ENCODE measurements at regions not wholly inside any gene's neighbourhood (a gene's known extent, or its start where the extent isn't known, plus 50 kb on each side); places are given as distances from the start of the nearest gene placed in this dataset.
"Not testable (repeated sequence)": the region's sequence is repeated elsewhere in the genome, so short reads cannot be mapped to it uniquely, and the experiment has no call there.

DNA sequence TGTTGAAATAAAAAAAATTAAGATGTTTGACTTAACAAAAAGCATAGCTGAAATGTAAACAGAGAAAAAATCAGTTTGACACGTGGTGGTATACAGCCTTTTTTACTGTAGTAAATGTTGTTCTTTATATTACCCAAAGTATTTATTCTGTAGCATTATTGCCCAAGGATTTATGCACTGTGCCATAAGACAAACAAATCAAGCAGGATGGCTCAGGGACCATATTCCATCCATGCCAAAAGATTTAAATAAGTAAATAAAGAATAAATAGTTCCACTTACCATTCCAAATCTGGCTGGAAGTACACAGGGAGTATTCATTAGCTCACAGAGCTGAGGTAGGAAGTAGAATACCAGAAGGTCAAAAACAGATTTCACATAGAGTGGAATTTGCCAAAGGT, 666.7 kb upstream of the CADM2 start:
- TF ChIP-seq, protein P1, sequence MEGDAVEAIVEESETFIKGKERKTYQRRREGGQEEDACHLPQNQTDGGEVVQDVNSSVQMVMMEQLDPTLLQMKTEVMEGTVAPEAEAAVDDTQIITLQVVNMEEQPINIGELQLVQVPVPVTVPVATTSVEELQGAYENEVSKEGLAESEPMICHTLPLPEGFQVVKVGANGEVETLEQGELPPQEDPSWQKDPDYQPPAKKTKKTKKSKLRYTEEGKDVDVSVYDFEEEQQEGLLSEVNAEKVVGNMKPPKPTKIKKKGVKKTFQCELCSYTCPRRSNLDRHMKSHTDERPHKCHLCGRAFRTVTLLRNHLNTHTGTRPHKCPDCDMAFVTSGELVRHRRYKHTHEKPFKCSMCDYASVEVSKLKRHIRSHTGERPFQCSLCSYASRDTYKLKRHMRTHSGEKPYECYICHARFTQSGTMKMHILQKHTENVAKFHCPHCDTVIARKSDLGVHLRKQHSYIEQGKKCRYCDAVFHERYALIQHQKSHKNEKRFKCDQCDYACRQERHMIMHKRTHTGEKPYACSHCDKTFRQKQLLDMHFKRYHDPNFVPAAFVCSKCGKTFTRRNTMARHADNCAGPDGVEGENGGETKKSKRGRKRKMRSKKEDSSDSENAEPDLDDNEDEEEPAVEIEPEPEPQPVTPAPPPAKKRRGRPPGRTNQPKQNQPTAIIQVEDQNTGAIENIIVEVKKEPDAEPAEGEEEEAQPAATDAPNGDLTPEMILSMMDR (IDR thresholded peaks at IDR 0.05; ENCODE audit: insufficient read depth, low read length, severe bottlenecking), result no peak
- FAIRE-seq, result no peak
- no peak overlapping the region for H3K4me3 ChIP-seq (ENCODE audit: low read depth, low read length)
- no peaks in the 10 kb centered on the region for H3K27me3 ChIP-seq (ENCODE audit: control insufficient read depth, insufficient read depth, low read length)
- DNase-seq (ENCODE audit: low read depth), result no peak
- H3K36me3 ChIP-seq (ENCODE audit: control insufficient read depth, insufficient read depth, low read length), result no peaks in the 10 kb centered on the region

- TF ChIP-seq, protein P1 (IDR thresholded peaks at IDR 0.05; ENCODE audit: insufficient read depth, low read length, severe bottlenecking), result no peak
- Histone ChIP-seq H3K27me3 (ENCODE audit: control insufficient read depth, insufficient read depth, low read length) (no peaks in the 10 kb centered on the region), H3K36me3 (ENCODE audit: control insufficient read depth, insufficient read depth, low read length) (no peaks in the 10 kb centered on the region), H3K4me3 (ENCODE audit: low read depth, low read length) (no peak overlapping the region)
- FAIRE-seq (no peak), DNase-seq (ENCODE audit: low read depth) (no peak)
Observed at GRCh38 chr3:84299329-84299728, 659.5 kb upstream of the CADM2 start.

DNA sequence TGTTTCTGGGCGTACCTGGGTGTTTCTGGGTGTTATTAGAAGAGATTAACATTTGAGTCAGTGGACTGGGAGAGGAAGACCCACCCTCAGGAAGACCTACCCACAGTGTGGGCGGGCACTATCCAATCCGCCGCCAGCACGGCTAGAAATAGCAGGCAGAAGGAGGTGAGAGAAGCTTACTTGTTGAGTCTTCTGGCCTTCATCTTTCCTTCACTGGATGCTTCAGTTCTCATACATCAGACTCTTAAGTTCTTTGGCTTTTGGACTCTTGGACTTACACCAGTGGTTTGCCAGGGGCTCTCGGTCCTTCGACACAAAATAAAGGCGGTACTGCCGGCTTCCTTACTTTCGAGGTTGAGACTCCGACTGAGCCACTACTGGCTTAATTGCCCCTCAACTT, 654.6 kb upstream of the CADM2 start:
- Histone ChIP-seq H3K36me3 (ENCODE audit: control insufficient read depth, insufficient read depth, low read length) (no peaks in the 10 kb centered on the region), H3K27me3 (ENCODE audit: control insufficient read depth, insufficient read depth, low read length) (no peaks in the 10 kb centered on the region), H3K4me3 (ENCODE audit: low read depth, low read length) (no peak overlapping the region)
- TF ChIP-seq, protein P1 (IDR thresholded peaks at IDR 0.05; ENCODE audit: insufficient read depth, low read length, severe bottlenecking), result no peak
- FAIRE-seq, result no peak
- no peak for DNase-seq (ENCODE audit: low read depth)

DNA sequence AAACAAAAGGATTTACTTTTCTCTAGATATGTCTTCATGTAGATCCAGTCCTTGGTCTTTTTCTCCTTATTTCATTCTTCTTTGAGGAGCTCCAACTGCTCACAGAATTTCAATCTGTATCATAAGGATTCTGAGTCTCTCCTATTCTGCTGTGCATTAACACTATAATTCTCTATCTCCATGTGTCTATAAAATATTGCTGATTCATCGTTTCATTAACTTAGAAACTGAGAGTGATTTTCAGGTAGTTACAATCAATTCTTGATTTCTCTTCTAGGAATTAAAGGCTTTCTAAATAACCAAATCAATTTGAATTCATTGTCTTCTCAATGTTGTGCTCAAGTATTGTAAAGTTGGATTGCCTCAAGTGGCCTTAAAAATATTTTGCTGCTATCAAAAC, 651.5 kb upstream of the CADM2 start:
- FAIRE-seq, result no peak
- TF ChIP-seq, protein P1 (IDR thresholded peaks at IDR 0.05; ENCODE audit: insufficient read depth, low read length, severe bottlenecking), result no peak
- no peak overlapping the region for H3K4me3 ChIP-seq (ENCODE audit: low read depth, low read length)
- no peak for DNase-seq (ENCODE audit: low read depth)
- no peaks in the 10 kb centered on the region for H3K36me3 ChIP-seq (ENCODE audit: control insufficient read depth, insufficient read depth, low read length)
- no peaks in the 10 kb centered on the region for H3K27me3 ChIP-seq (ENCODE audit: control insufficient read depth, insufficient read depth, low read length)

GRCh38 chr3:84308379-84308778, 650.4 kb upstream of the CADM2 start:
- DNase-seq (ENCODE audit: low read depth), result no peak
- TF ChIP-seq, protein P1 (IDR thresholded peaks at IDR 0.05; ENCODE audit: insufficient read depth, low read length, severe bottlenecking), result no peak
- no peaks in the 10 kb centered on the region for H3K27me3 ChIP-seq (ENCODE audit: control insufficient read depth, insufficient read depth, low read length)
- no peak overlapping the region for H3K4me3 ChIP-seq (ENCODE audit: low read depth, low read length)
- FAIRE-seq, result no peak
- no peaks in the 10 kb centered on the region for H3K36me3 ChIP-seq (ENCODE audit: control insufficient read depth, insufficient read depth, low read length)

DNA sequence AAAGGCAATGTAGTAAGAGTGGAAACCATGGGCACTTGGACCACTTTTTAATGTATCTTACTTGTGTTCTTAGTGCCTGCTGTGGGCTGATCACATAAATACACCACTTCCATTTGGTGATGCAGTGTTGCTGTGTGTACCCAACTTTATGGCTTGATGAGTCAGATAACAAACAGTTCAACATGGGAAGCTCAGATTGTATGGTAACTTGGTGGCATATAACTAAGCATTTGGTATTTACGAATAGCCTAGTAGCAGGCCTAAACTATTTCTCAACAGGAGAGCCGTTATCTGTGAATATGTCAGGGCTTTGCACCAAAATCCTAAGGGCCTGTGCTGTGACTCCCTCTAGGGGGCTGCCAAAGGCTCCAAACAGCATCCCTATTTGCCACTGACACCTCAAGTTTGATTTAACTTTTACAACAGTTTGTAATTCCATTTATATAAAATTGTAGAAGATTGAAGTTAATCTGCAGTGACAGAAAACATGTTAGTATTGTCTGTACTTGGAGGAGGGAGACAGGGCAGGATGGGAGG, 640.4 kb upstream of the CADM2 start:
- Histone ChIP-seq H3K4me3 (ENCODE audit: low read depth, low read length) (no peak overlapping the region), H3K27me3 (ENCODE audit: control insufficient read depth, insufficient read depth, low read length) (no peaks in the 10 kb centered on the region), H3K36me3 (ENCODE audit: control insufficient read depth, insufficient read depth, low read length) (no peaks in the 10 kb centered on the region)
- FAIRE-seq (no peak), DNase-seq (ENCODE audit: low read depth) (no peak)
- TF ChIP-seq, protein P1 (IDR thresholded peaks at IDR 0.05; ENCODE audit: insufficient read depth, low read length, severe bottlenecking), result no peak

DNA sequence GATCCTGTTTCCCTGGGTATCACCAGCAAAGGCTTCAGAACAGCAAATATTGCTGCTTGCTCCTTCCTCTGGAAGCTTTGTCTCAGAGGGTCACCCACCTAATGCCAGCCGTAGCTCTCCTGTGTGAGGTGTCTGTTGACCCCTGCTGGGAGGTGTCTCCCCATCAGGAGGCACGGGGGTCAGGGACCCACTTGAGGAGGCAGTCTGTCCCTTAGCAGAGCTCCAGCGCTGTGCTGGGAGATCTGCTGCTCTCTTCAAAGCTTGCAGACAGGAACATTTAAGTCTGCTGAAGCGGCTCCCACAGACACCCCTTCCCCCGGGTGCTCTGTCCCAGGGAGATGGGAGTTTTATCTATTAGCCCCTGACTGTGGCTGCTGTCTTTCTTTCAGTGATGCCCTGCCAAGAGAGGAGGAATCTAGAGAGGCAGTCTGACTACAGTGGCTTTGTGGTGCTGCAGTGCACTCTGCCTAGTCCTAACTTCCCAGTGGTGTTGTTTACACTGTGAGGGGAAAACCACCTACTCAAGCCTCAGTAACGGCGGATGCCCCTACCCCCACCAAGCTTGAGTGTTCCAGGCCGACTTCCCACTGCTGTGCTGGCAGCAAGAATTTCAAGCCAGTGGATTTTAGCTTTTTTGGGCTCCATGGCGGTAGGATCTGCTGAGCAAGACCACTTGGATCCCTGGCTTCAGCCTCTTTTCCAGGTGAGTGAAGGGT, 593.1 kb upstream of the CADM2 start:
- FAIRE-seq, result not testable (repeated sequence)

More for the DNA sequence above, 593.1 kb upstream of the CADM2 start:
- H3K36me3 ChIP-seq (ENCODE audit: control insufficient read depth, insufficient read depth, low read length); H3K4me3 ChIP-seq (ENCODE audit: low read depth, low read length); H3K27me3 ChIP-seq (ENCODE audit: control insufficient read depth, insufficient read depth, low read length); DNase-seq (ENCODE audit: low read depth): not testable (repeated sequence)
